K562 (cell line): ENCODE measurements at regions not wholly inside any gene's neighbourhood (a gene's known extent, or its start where the extent isn't known, plus 50 kb on each side); places are given as distances from the start of the nearest gene placed in this dataset.

Source experiments
- ATAC-seq: fragments of 200-7000 bp; cut with Tn5 transposase; 3 replicates; pipeline ENCODE4 v1.9.1; 2020; ENCODE audit warnings: moderate library complexity
- BruUV-seq: library from RNA; stranded (reverse); fragments of 400-500 nt; replicated peaks from 2 replicates; lab custom pipeline; 2021; lab: Mats Ljungman, UMichigan
- CTCF ChIA-PET: fragments of 300-600 bp; formaldehyde crosslinking; extraction: SDS; loops from one replicate; lab custom pipeline; 2021; ENCODE audit warnings: low intra/inter-chr PET ratio; lab: Yijun Ruan, JAX
- POLR2A ChIA-PET: fragments of 300-600, 350-650 bp; sonication (Branson Sonifier 250); formaldehyde crosslinking; extraction: SDS; loops from one replicate; lab custom pipeline; 2021; ENCODE audit warnings: antibody characterized with exemption, inconsistent platforms; lab: Yijun Ruan, JAX
- DNase-seq, 4 experiments: peaks; one replicate each; pipeline versions ENCODE4 v3.0.0 to v3.0.0-alpha.2; 2011 to 2018; ENCODE audit warnings: low spot score in 3 of 4, mixed read lengths in 3 of 4; ENCODE audit errors: extremely low read depth in 1 of 4
- FAIRE-seq: peaks from 2 replicates; lab custom pipeline; 2011; peaks lifted over from hg19 to GRCh38; lab: Jason Lieb, UNC
- H2AFZ ChIP-seq: 2 replicates; pipeline ENCODE4 v1.6.0; 2011; ENCODE audit warnings: low read depth, low read length, control low read depth, inconsistent platforms
- H3K27ac ChIP-seq: fragments of 200-600 bp; 3 replicates; pipeline ENCODE4 v1.8.0; 2011; ENCODE audit warnings: low read depth, mild to moderate bottlenecking, control low read depth, inconsistent platforms, low read length, moderate library complexity, mixed read lengths; ENCODE audit errors: extremely low read depth
- H3K27me3 ChIP-seq, 2 experiments: fragments of 300-600 bp in 1 of 2; 2 replicates in 1 of 2; 3 replicates in 1 of 2; pipeline versions ENCODE4 v1.6.0 to v1.8.0; 2011; ENCODE audit warnings: inconsistent platforms in 2 of 2, low read length in 2 of 2, mild to moderate bottlenecking in 1 of 2, mixed read lengths in 1 of 2, moderate library complexity in 1 of 2; ENCODE audit not compliant: control insufficient read depth in 2 of 2, insufficient read depth in 2 of 2
- H3K36me3 ChIP-seq: fragments of 300-600 bp; 3 replicates; pipeline ENCODE4 v1.8.0; 2011; ENCODE audit warnings: mild to moderate bottlenecking, low read length, inconsistent platforms; ENCODE audit not compliant: control insufficient read depth, insufficient read depth
- H3K4me1 ChIP-seq, 2 experiments: fragments of 200-600 bp in 1 of 2; replicated peaks in 1 of 2; 2 replicates in 1 of 2; 3 replicates in 1 of 2; pipeline versions ENCODE4 v1.5.1 to v1.8.0; 2011; ENCODE audit warnings: inconsistent platforms in 2 of 2, low read length in 2 of 2, mild to moderate bottlenecking in 1 of 2, mixed read lengths in 1 of 2, moderate library complexity in 1 of 2; ENCODE audit not compliant: control insufficient read depth in 2 of 2, insufficient read depth in 2 of 2
- H3K4me2 ChIP-seq: 2 replicates; pipeline ENCODE4 v1.6.1; 2011; ENCODE audit warnings: low read length, control low read depth, inconsistent platforms, mixed read lengths; ENCODE audit not compliant: insufficient read depth
- H3K4me3 ChIP-seq: fragments of 200-600 bp; sonication (generic), shearing (Covaris generic); 2 replicates; pipeline ENCODE4 v1.5.1; 2016; ENCODE audit warnings: control low read depth, inconsistent platforms
- H3K79me2 ChIP-seq: fragments of 200-600 bp; 3 replicates; pipeline ENCODE4 v1.8.0; 2011; ENCODE audit warnings: low read length, inconsistent platforms; ENCODE audit not compliant: control insufficient read depth, insufficient read depth
- H3K9ac ChIP-seq, 2 experiments: 2 replicates each; pipeline versions ENCODE4 v1.6.0 to v1.6.1; 2011; ENCODE audit warnings: low read depth in 2 of 2, low read length in 2 of 2, control low read depth in 1 of 2, inconsistent platforms in 1 of 2, mild to moderate bottlenecking in 1 of 2, mixed read lengths in 1 of 2; ENCODE audit not compliant: insufficient read depth in 1 of 2
- H3K9me1 ChIP-seq: one replicate; pipeline ENCODE4 v1.6.0; 2011; ENCODE audit warnings: inconsistent platforms, mild to moderate bottlenecking, low read length, moderate library complexity; ENCODE audit not compliant: control insufficient read depth, insufficient read depth
- H3K9me3 ChIP-seq: replicated peaks from 2 replicates; pipeline ENCODE4 v1.5.1; 2011; ENCODE audit warnings: low read depth, low read length, inconsistent platforms; ENCODE audit not compliant: control insufficient read depth, insufficient read depth
- H4K20me1 ChIP-seq: replicated peaks from 2 replicates; pipeline ENCODE4 v1.6.1; 2011; ENCODE audit warnings: low read length, inconsistent platforms, mixed read lengths; ENCODE audit not compliant: control insufficient read depth, insufficient read depth
- DNMT1 ChIP-seq: fragments of 450-650 bp; IDR thresholded peaks from 2 replicates; pipeline ENCODE4 v1.6.1; 2016; ENCODE audit warnings: antibody characterized with exemption, mild to moderate bottlenecking
- ETV6 ChIP-seq, 3 experiments: fragments of 150-350 bp in 1 of 3; sonication (generic) in 1 of 3; formaldehyde crosslinking in 1 of 3; IDR thresholded peaks; 2 replicates each; pipeline versions ENCODE4 v1.6.1 to v1.8.0; 2014 to 2022; ENCODE audit warnings: borderline replicate concordance in 2 of 3, low read depth in 2 of 3, antibody characterized with exemption in 1 of 3, low read length in 1 of 3, mild to moderate bottlenecking in 1 of 3, missing genetic modification reagents in 1 of 3
- NONO ChIP-seq, 2 experiments: fragments of 200-400 bp in 1 of 2; fragments of 450-650 bp in 1 of 2; formaldehyde crosslinking in 1 of 2; IDR thresholded peaks; 2 replicates each; pipeline ENCODE4 v1.6.1; 2017; ENCODE audit warnings: low read depth in 2 of 2, mild to moderate bottlenecking in 2 of 2, moderate library complexity in 2 of 2, low read length in 1 of 2
- PTBP1 ChIP-seq: fragments of 200-400 bp; formaldehyde crosslinking; IDR thresholded peaks from 2 replicates; pipeline ENCODE4 v1.6.1; 2017; ENCODE audit warnings: low read depth, low read length
- TCFL5 ChIP-seq: fragments of 250-450 bp; sonication (Bioruptor Pico); conservative IDR thresholded peaks from 2 replicates; pipeline ENCODE4 v1.6.1; 2021; ENCODE audit warnings: mild to moderate bottlenecking, moderate library complexity, matching md5 sums
- ZBTB8A ChIP-seq: fragments of 450-650 bp; IDR thresholded peaks from 2 replicates; pipeline ENCODE4 v1.6.1; 2018; ENCODE audit warnings: mild to moderate bottlenecking, moderate library complexity; ENCODE audit not compliant: partially characterized antibody
- ZNF121 ChIP-seq: sonication (generic); formaldehyde crosslinking; conservative IDR thresholded peaks from 2 replicates; pipeline ENCODE4 v1.8.0; 2022; ENCODE audit warnings: missing genetic modification reagents
- ZNF274 ChIP-seq: IDR thresholded peaks from 2 replicates; pipeline ENCODE4 v1.6.1; 2011; ENCODE audit warnings: low read depth, mild to moderate bottlenecking, low read length, moderate library complexity, borderline replicate concordance
- ZNF77 ChIP-seq: fragments of 250-450 bp; sonication (Bioruptor Pico); IDR thresholded peaks from 2 replicates; pipeline ENCODE4 v1.5.0; 2020
- ZNF785 ChIP-seq: fragments of 250-450 bp; sonication (Bioruptor Pico); IDR thresholded peaks from 2 replicates; pipeline ENCODE4 v1.4.0; 2020; ENCODE audit warnings: mild to moderate bottlenecking
- in situ Hi-C: fragments of 300-500 bp; cut with MboI; formaldehyde crosslinking; loops from 4 replicates; pipeline ENCODE4 v1.15.0; 2018; ENCODE audit warnings: inconsistent platforms, mixed read lengths
- intact Hi-C: fragments of 100-400 bp; cut with micrococcal nuclease; formaldehyde crosslinking; loops from 2 replicates; pipeline ENCODE4 v1.14.2; 2022
- TF ChIP-seq, protein P1 (sequence below): sonication (generic); formaldehyde crosslinking; IDR thresholded peaks from 2 replicates; pipeline ENCODE4 v1.8.0; 2022; ENCODE audit warnings: missing genetic modification reagents, mild to moderate bottlenecking, moderate library complexity, borderline replicate concordance
- TF ChIP-seq, protein P2 (sequence below): sonication (generic); IDR thresholded peaks from 2 replicates; pipeline ENCODE4 v1.6.1; 2016
- TF ChIP-seq, protein P3 (sequence below): sonication (generic); formaldehyde crosslinking; IDR thresholded peaks from 2 replicates; pipeline ENCODE4 v1.8.0; 2022; ENCODE audit warnings: mild to moderate bottlenecking, missing genetic modification reagents, borderline replicate concordance
- TF ChIP-seq, protein P4 (sequence below), 2 experiments: fragments of 150-350 bp in 1 of 2; IDR thresholded peaks; 2 replicates each; pipeline ENCODE4 v1.6.1; 2012 to 2016; ENCODE audit warnings: low read depth in 2 of 2, low read length in 2 of 2, mild to moderate bottlenecking in 1 of 2, moderate library complexity in 1 of 2

DNA sequence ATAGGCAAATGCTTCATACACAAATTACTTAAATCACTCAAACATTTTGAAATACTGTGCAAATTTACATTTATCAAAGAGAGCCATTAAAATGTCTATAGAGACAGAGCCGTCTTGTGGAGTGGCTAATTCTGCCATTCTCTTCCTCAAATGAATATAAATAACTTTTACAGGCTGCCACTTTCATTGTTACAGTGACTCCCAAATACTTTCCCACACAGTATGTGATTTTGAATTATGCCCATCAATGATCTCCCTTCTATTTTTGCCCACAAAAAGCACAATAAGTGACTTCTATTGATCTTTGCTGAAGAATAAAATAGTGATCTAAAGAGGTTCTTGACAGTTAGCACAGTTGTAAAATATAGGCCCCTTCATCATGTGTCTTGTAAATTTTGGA is 1244.9 kb downstream of the PCDH17 start (continued):
- no peak for TF ChIP-seq ZNF274
- TF ChIP-seq ZNF121 = no peak
- TF ChIP-seq, protein P1, sequence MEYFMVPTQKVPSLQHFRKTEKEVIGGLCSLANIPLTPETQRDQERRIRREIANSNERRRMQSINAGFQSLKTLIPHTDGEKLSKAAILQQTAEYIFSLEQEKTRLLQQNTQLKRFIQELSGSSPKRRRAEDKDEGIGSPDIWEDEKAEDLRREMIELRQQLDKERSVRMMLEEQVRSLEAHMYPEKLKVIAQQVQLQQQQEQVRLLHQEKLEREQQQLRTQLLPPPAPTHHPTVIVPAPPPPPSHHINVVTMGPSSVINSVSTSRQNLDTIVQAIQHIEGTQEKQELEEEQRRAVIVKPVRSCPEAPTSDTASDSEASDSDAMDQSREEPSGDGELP (CRISPR knock-in tag) = no peak
- TF ChIP-seq DNMT1 = no peak
- TF ChIP-seq ZNF77 (CRISPR knock-in tag) = no peak
- no peak for TF ChIP-seq TCFL5 (CRISPR knock-in tag)
- TF ChIP-seq PTBP1 = no peak
- no peak for TF ChIP-seq NONO (IDR thresholded peaks at IDR 0.05; ENCODE audit: low read depth in 2 of 2, low read length in 1 of 2)

DNA sequence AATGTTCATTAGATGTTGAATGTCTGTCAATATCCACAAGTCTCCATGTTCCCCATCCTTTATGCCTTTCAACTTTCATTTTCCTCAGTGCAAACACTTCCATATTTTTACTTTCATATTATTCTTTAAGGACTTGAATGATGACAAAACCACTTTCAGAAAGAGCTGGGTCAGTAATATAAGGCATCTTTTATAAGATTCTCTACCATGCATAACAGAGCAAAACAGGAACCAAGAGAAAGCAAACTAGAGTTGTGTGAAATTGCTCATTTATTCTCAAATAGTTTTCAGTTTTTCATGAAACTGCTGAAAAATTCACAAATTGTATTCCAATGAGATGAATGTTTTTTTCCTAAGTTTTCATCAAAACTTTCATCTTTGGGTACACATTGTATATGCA is 1247.6 kb downstream of the PCDH17 start:
- DNase-seq = no peak
- intact Hi-C loops (no loop called here), in situ Hi-C loops (no loop called here)
- Histone ChIP-seq H3K4me3 (no peak overlapping the region), H4K20me1 (no peaks in the 10 kb centered on the region), H2AFZ (no peak overlapping the region), H3K27me3 (no peaks in the 10 kb centered on the region), H3K27ac (no peak overlapping the region), H3K9me1 (no peaks in the 10 kb centered on the region), H3K4me2 (no peak overlapping the region), H3K79me2 (no peaks in the 10 kb centered on the region), H3K9ac (no peak overlapping the region), H3K4me1 (no peaks in the 10 kb centered on the region), H3K9me3 (no peaks in the 10 kb centered on the region), H3K36me3 (no peaks in the 10 kb centered on the region)
- no peak for ATAC-seq
- POLR2A ChIA-PET = no interaction called here
- CTCF ChIA-PET = interaction anchor here (0.6 kb wide), 1 partner anchor 503 kb away, joined by 3 read pairs; no protein-coding TSS in a partner anchor
- no TSS peak for BruUV-seq
- FAIRE-seq = no peak
- TF ChIP-seq, protein P2, sequence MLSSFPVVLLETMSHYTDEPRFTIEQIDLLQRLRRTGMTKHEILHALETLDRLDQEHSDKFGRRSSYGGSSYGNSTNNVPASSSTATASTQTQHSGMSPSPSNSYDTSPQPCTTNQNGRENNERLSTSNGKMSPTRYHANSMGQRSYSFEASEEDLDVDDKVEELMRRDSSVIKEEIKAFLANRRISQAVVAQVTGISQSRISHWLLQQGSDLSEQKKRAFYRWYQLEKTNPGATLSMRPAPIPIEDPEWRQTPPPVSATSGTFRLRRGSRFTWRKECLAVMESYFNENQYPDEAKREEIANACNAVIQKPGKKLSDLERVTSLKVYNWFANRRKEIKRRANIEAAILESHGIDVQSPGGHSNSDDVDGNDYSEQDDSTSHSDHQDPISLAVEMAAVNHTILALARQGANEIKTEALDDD = no peak
- TF ChIP-seq ETV6 (IDR thresholded peaks at IDR 0.05; ENCODE audit: borderline replicate concordance in 1 of 2, low read depth in 2 of 2, low read length in 1 of 2) = no peak
- no peak for TF ChIP-seq ETV6 (CRISPR knock-in tag; IDR thresholded peaks at IDR 0.05; ENCODE audit: borderline replicate concordance)
- no peak for TF ChIP-seq ZBTB8A
- TF ChIP-seq, protein P3, sequence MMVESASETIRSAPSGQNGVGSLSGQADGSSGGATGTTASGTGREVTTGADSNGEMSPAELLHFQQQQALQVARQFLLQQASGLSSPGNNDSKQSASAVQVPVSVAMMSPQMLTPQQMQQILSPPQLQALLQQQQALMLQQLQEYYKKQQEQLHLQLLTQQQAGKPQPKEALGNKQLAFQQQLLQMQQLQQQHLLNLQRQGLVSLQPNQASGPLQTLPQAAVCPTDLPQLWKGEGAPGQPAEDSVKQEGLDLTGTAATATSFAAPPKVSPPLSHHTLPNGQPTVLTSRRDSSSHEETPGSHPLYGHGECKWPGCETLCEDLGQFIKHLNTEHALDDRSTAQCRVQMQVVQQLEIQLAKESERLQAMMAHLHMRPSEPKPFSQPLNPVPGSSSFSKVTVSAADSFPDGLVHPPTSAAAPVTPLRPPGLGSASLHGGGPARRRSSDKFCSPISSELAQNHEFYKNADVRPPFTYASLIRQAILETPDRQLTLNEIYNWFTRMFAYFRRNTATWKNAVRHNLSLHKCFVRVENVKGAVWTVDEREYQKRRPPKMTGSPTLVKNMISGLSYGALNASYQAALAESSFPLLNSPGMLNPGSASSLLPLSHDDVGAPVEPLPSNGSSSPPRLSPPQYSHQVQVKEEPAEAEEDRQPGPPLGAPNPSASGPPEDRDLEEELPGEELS (CRISPR knock-in tag) = no peak
- no peak for TF ChIP-seq ZNF785 (CRISPR knock-in tag)
- TF ChIP-seq ZNF274 = no peak
- TF ChIP-seq, protein P4, sequence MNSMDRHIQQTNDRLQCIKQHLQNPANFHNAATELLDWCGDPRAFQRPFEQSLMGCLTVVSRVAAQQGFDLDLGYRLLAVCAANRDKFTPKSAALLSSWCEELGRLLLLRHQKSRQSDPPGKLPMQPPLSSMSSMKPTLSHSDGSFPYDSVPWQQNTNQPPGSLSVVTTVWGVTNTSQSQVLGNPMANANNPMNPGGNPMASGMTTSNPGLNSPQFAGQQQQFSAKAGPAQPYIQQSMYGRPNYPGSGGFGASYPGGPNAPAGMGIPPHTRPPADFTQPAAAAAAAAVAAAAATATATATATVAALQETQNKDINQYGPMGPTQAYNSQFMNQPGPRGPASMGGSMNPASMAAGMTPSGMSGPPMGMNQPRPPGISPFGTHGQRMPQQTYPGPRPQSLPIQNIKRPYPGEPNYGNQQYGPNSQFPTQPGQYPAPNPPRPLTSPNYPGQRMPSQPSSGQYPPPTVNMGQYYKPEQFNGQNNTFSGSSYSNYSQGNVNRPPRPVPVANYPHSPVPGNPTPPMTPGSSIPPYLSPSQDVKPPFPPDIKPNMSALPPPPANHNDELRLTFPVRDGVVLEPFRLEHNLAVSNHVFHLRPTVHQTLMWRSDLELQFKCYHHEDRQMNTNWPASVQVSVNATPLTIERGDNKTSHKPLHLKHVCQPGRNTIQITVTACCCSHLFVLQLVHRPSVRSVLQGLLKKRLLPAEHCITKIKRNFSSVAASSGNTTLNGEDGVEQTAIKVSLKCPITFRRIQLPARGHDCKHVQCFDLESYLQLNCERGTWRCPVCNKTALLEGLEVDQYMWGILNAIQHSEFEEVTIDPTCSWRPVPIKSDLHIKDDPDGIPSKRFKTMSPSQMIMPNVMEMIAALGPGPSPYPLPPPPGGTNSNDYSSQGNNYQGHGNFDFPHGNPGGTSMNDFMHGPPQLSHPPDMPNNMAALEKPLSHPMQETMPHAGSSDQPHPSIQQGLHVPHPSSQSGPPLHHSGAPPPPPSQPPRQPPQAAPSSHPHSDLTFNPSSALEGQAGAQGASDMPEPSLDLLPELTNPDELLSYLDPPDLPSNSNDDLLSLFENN (IDR thresholded peaks at IDR 0.05; ENCODE audit: low read depth in 2 of 2, low read length in 2 of 2) = no peak
